Stimulated activated CD4-positive, alpha-beta T cell treated with anti-CD3 and anti-CD28 coated beads, Interleukin-4, amount 100 ng/mL, for 48 hours (primary cell): ENCODE measurements at regions not wholly inside any gene's neighbourhood (a gene's known extent, or its start where the extent isn't known, plus 50 kb on each side); places are given as distances from the start of the nearest gene placed in this dataset.
"Not testable (repeated sequence)": the region's sequence is repeated elsewhere in the genome, so short reads cannot be mapped to it uniquely, and the experiment has no call there.

Experiments
- DNase-seq, 2 donors: peaks; one replicate each; pipeline ENCODE4 v3.0.0-alpha.2; 2020; ENCODE audit warnings: low read depth in 2 of 2

DNA sequence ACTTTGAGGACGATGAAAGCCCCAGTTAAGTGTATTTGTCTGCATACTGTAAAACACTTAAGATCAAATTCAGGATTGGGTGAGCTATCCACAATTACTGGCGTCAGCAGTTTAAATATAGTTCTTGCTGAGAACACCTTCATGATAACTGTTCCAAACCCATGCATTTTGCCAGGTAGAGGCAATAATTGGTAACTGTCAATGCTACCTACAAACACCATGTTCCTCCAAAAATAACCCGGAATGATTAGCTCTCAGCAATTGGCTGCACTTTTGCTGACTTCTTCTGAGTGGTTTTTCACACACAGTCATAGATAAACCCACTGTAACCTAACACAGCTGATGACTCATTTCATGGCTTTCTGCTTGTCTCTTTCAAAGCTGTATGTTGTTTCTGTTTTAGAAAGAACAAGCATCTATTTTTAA lies 1358.6 kb upstream of the GJE1 start:
- no peak for DNase-seq

DNA sequence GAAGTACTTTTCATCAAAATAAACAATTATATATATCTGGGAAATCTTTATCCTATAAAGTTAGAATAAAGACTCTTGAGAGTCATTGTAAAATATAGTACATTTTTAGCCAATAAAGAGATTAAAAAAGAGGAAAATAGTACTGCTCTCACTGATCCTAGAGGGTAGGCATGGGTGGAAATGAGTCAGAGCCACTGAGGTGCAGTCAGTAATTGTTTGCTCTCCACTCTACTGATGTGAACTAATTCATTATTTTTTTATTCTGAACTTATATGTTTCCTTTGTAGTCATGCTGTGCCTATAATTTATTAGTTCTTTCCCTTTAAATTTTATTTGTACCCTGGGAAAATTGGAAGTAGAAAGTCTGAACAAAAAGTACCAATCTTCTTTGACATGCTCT lies 1359.4 kb upstream of the GJE1 start:
- no peak for DNase-seq

DNA sequence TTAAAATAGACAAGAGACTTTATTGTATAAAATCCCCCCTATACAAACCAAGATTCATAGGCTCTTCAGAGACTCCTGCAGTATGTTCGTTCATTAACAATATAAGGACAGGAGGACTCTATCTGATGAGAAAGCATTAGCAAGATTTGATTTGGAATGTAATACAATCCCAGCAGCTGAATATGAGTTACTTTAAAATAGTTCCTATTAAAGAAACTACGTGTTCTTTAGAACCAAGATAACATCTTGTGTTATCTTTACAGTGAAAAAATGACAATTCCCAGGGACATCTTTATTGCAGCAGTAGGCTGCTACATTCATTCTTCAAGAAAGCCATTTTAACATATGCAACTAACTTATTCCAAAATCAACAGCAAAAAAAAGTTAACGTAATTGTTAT lies 1360.1 kb upstream of the GJE1 start:
- no peak for DNase-seq

DNA sequence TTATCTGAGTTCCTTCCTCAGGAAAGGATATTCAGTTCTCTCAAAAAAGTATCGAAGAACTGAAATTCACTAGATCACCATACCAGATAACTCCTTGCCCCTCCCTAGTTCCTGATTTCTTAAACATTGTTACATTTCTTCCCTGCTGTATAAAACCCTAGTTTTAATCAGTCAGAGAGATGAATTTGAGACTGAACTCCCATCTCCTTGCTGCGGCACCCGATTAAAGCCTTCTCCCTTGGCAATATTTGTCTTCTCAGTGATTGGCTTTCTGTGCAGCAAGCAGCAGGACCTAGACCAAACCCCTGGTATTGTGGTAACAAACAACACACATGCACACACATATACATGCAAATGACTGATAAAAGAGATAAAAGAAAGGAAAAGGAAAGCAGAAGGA lies 1364.6 kb upstream of the GJE1 start:
- no peak for DNase-seq

DNA sequence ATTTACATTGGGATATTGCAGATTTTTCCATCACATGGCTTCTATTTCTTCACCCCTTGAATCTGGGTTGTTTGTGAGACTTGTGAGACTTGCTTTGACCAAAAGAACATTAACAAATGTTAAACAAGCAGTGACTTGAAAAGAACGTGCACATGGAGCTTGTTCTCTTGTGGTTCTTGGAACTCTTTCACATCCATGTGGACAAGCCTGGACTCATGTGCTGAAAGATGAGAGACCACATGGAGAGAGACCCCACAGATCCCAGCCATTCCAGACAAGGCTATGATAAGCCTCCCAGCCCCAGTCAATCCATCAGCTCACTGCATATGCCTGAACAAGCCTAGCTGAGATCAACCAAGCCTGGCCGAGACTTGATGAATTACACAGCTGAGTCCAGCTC lies 1365.7 kb upstream of the GJE1 start:
- no peak for DNase-seq

DNA sequence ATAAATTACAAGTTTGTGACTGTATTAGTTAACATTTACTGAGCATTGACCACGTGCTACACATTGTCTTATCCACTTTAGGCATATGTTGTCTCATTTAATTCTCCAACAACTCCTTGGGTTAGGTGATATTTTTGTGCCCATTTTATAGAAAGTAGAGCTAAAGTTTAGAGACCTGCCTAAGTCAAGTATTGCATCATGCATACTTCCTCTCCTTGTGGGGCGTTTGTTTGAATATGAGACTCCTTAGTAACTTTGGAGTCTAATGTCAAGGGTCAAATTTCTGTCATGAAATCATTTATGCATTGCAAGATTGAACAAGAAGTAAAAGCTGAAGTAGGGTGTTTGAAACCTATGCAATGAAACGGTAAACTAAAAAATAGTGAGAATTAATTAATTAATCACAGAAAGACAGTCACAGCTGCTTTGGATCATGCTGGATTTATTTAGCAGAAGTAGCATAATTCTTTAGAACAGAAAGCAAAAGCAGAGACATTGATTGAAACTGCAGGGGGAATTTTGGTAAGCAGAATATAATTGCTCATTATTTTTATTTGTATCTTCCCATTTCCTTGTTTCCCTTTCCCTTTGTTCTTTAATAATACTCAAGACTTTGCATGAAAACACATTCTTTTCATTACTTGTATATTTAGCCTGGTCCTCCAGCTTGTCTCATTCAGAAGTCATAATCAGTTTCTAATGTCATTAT lies 1374.4 kb upstream of the GJE1 start:
- no peak for DNase-seq

DNA sequence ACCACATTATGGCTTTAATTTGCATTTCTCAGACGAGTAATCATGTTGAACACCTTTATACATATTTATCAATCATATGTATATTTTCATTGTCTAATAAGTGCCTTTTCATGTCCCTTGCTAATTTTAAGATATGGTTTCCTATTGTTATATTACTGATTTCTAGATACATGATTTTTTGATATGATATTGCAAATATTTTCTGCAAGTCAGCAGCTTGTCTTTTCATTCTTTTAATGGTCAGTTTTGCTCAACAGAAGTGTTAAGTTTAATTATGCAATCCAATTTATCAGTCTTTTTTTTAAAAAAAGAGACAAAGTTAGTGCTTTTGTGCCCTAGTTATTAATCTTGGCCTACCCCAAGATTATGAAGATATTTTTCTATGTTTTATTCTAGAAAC lies 1377.8 kb upstream of the CITED2 start:
- DNase-seq: no peak

DNA sequence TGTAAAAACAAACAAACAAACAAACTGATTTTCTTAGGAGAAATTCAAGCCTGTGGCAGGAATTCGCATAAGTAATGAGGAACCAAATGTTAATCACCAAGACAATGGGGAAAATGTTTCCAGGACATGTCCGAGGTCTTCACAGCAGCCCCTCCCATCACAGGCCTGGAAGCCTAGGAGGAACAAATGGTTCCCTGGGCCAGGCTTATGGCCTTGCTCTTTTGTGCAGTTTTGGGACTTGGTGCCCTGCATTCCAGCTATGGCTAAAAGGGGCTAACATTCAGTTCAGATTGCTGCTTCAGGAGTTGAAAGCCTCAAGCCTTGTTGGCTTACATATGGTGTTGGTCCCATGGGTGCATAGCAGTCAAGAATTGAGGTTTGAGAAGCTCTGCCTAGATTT lies 1372.7 kb upstream of the CITED2 start:
- DNase-seq: no peak

DNA sequence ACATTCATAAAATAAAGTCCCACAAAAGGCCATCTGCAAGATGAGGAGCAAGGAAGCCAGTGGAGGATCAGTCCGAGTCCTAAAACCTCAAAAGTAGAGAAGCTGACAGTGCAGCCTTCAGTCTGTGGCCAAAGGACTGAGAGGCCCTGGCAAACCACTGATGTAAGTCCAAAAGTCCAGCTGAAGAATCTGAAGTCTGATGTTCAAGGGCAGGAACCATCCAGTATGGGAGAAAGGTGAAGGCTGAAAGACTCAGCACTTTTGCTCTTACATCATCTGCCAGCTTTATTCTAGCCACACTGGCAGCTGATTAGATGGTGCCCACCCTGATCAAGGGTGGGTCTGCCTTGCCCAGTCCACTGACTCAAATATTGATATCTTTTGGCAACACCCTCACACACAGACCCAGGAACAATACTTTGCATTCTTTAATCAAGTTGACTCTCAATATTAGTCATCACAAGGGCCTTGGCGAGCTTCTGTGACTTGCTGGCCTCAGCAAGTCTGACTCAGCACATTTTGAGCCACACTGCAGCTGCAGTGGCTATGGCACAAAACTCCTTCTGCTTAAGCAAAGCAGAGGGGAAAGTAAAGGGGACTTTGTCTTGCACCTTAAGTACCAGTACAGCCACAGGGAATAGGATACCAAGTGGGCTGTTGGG lies 1370.3 kb upstream of the CITED2 start:
- no peak for DNase-seq

DNA sequence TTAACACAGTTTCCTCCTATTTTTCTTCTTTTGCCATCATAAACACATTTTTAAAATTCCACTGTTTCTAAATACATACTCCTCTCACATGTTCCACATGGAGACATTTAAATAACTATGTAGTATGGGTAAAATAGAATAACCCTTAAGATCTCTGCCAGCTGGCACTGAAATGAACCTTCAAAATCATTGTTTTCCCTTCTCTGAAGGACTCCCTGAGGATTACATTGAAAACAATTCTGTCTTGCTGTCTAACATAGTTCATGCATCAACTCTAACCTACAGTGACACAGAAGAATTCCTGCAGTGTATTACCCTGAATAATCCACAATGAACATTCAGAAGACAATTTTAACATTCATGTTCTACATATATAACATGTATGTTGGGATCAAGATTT lies 1361.8 kb upstream of the CITED2 start:
- no peak for DNase-seq

DNA sequence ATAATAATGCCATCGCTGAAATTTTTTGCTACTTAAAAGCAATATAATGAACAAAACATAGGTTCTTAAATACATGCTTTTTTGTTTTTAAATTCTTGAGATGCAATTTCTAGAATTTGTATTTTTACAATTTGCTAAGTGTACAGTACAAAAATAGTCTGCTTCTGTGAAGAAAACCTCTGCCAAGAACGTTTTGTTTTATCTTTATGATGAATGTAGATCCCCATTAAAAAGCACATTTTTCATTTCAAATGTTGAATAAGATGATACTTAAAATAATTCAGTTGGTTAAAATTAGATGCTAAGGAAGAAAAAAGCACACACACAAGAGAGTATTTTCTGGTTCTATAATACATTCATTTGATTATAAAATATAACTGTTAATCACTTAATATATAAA lies 1358.5 kb upstream of the CITED2 start:
- DNase-seq: no peak

DNA sequence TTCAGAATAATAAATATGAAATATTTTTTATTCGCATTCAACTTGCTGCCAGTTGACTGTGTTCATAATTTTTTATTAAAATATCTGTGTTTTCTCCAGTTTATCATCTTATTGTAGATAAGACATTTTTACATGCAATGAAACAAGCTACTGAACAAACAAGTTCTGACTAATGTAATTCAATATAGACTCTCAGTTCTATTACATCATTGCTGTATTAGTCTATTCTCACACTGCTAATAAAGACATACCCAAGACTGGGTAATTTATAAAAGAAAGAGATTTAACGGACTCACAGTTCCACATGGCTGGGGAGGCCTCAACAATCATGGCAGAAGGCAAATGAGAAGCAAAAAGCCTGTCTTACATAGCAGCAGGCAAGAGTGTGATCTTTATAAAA lies 1357.7 kb upstream of the CITED2 start:
- DNase-seq: no peak

DNA sequence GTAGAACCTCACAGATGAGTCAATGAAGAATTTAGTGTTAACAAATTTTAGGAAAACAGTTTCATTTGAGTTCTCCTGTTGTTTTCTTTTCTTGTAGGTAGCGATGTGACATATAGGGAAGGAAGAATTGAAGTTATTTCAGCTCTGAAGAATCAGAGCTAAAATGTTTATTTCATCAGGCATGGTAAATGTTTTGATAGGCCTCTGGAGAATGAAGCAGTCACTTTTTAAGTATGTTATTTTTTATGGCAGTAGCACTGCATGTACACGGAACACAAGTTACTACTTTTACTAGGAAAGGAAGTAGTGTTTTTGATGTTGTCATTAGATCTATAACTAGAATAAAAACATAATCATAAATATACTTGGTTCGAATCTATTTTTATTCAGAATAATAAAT lies 1357.3 kb upstream of the CITED2 start:
- no peak for DNase-seq

DNA sequence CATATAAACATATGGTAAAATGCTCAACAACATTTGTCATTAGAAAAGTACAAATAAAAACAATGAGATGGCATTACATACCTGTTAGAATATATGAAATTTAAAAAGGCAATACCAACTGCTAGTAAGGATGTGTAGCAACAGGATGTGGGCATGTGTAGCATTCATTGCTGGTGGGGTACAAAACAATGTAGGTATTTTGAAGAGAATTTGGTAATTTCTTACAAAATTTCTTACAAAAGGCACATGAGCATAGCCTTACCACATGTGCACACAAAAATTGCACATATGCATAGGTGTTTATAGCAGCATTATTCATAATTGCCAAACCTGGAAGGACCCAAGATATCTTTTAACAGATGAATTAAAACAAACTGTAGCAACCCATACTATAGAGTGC lies 1355.1 kb upstream of the CITED2 start:
- DNase-seq: no peak

DNA sequence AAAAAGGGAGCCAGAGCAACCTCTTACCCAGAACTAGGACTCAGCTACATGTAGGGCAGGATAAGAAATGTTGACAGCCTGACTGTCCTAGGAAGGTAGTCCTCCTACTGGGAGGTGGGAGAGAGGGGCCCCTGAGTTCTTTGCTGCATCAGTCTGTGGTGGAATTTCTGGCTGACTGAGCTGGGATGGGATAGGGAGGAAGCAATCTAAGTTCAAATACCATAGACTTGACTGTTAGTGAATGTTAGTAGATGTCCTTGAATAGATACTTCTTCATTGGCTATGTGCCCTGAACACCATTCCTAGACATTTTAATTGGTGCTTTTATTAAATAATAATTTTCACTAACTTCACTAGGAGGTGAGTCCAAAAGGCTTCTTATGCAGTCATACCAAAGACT lies 1343.6 kb upstream of the CITED2 start:
- DNase-seq: no peak

DNA sequence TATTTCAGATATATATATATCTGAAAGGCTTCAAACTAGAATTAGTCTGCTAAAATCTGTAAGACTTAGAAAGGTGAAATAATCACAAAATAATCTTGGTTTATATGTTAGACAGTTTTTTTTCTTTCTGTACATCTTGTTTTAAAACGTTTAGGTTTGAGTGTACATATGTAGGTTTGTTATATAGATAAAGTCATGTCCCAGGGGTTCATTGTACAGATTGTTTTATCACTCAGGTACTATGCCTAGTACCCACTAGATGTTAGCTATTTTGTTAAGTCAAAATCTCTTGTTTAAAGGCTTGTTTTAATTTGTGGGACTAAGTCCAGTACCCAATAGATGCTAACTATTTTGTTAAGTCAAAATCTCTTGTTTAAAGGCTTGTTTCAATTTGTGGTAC lies 1339.0 kb upstream of the CITED2 start:
- no peak for DNase-seq

DNA sequence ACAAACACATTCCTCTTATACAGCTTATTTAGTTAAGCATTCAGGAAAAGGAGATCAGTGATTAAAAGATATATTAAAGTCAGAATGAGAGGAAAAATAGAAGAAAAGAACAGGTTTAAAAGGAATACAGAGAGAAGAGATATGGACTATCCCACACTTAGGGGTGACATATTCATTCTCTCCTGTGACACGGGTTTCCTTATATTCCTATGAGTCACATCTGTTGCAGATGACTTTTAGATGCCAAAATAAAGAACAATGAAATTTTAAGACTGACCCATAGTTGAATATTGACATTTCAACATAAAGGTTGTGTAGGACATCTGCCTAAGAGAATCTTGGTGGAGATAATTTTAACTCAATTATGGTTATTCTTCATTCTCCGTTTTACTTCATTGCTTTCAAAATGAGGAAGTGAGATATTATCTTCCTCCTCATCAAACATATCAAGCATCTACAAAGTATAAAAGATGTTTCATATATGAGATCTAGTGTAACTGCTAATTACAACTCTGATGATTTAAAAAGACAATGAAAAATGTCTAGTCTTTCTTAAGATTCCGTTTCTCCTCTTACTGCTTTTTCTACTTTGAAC lies 1336.7 kb upstream of the CITED2 start:
- no peak for DNase-seq

DNA sequence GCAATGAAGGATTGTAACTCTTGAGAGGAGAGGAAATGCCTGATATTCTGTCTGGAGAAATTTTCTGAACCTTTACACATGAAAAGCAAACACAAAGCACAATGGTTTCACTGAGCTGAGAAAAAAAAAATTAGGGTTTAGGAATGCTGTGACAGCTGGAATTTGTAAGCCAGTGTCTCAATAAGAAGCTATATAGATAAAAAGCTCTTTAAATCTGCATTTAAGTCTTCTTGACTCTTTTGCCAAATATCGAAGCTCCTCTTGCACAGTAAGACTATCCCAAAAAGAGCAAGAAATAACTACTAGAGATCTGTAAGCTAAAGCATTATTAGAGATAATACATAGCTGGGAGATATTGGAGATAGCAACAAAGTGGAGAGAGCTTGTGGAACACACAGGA lies 1334.0 kb upstream of the CITED2 start:
- DNase-seq: no peak

DNA sequence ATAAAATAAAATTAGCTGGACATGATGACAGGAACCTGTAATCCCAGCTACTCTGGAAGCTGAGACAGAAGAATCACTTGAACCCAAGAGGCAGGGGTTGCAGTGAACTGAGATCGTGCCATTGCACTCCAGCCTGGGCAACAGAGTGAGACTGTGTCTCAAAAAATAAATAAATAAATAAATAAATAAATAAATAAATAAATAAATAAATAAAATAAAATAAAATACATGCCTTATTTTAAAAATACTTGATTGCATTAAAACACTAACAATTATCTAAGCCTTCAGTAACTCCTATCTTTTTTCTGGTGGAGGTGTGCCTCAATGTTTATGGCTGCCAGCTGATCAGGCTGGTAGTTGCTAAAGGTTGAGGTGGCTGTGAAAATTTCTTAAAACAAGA lies 1329.6 kb upstream of the CITED2 start:
- not testable (repeated sequence) for DNase-seq

DNA sequence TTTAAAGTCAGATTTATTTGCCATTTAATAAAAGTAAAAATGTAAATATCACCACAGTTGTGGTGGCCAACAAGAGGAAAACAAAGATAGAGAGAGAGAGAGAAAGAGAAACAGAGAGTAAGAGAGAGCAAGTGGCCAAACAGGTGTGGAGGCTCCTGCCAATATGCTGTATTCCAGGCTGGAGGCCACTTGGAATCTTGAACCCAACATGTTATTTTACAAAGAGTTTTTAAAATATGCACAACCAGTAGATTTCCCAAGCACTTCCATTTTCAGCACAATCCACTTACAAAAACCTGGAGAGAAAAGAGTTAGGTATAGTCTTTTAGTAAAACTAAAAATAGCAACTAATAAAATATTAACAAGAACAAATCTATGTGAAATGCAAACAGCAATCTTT lies 1323.1 kb upstream of the CITED2 start:
- DNase-seq: no peak

DNA sequence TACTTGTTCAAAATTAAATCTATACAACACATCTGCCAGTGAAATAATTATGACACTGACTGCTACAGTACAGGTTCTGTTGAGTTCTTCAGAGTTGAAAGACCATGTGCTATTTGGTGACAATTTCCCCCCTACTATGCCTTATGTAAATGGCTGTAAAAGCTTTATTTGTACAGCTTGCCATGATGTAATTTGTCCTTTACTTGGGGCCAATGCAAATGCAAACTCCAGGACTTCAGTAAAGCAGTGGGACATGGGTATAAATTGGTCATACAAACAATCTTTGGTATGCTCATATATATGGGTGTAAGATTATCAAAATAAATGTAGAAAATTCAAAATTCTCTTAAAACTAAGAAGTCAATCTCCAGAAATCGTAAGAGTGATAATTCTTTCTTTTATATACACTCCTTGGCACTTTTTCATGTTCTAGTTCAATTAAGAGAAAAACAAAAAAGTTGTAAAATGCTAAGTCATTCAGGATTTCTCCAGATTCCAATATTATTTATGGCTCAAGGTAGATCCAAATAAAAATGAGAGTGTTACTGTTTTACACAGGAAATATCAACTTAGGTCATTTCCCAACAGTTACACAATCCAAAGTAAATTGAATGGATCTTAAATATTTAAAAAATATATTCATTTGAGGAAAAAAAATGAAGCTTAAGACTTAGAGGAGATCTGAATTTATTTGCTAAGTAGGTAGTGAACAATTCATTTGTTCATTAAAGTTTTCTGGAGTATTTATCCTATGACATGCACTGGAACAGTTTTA lies 1310.5 kb upstream of the CITED2 start:
- no peak for DNase-seq

DNA sequence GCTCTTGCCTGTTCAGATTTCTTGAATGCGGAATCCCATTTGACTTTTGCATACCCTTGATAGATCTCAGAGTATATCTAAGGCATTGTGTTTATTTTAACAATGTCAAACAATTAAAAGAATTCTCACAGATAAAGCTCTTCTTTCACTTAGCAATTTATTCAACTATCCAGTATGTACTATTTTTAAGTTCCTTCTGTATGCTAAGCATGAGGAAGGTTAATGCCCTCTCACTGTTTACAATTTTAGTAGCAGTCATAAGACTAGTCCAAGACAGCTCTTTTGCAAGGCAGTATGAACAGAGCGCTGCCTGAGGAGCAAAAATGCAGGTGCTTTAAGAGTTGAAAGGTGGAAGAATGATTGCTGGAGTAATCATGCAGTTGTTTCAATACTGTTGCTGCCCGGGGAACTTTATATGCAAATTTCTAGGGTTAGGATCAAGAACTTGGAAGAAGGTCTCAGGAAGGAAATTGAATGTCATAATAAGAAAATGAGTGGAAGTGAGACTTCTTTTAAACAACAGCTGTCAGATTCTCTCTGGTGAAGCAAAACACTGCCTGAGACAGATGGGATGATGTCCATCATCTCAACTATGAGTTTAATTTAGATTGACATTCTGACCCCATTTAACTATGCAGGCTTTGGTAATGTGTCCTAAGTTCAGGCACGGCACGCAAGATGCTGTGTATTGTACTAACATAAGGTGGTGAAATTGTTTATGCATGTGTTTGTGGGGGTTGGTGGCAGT lies 1303.5 kb upstream of the CITED2 start:
- DNase-seq: no peak
